Stimulated activated CD4-positive, alpha-beta T cell treated with anti-CD3 and anti-CD28 coated beads, Interleukin-2, amount 100 ng/mL, for 48 hours (primary cell): ENCODE measurements at regions not wholly inside any gene's neighbourhood (a gene's known extent, or its start where the extent isn't known, plus 50 kb on each side); places are given as distances from the start of the nearest gene placed in this dataset.

Experiments
- DNase-seq, 2 donors: peaks; one replicate each; pipeline ENCODE4 v3.0.0-alpha.2; 2020

DNA sequence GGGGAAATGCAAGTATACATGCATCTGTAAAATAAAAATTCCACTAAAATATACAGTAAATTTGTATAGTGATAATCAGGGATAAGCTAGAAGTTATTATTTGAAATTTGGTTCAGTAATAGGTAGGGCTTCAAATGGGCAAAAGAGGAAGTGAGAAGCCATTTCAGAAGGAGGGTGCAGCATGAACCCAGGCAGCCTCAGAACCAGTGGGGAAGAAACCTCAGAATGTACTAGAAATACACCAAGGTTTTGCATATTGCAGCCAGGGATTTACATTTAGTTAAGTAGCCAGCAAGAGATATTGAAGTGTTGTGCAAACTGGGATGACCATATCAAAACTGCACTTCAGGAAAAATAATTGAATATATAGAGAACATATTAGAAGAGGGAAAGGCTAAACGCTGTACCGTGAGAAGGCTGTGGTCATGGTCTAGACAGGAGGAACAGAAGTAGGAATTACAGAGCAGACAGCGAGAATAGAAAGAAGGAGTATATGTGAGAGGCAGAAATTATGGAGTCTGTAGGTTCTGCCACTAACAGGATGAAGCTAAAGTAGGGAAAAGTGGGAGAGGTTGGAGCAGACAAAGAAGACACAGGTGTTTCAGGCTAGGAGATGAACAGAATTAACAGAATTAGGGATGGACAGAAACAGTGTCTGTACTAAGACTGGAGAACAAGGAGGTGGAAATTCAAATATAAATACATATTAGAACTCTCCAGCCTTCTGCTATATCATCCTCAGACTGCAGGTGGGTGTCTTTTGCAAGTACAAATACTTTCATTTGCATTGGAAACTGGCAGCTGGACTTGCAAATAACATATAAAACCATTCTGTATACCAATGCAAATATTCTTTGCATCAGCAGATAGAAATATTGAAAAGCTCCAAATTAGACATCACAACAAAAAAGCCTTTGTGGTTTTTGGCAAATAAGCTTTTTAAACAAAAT is 335.6 kb downstream of the ZNF608 start:
- no peak for DNase-seq

DNA sequence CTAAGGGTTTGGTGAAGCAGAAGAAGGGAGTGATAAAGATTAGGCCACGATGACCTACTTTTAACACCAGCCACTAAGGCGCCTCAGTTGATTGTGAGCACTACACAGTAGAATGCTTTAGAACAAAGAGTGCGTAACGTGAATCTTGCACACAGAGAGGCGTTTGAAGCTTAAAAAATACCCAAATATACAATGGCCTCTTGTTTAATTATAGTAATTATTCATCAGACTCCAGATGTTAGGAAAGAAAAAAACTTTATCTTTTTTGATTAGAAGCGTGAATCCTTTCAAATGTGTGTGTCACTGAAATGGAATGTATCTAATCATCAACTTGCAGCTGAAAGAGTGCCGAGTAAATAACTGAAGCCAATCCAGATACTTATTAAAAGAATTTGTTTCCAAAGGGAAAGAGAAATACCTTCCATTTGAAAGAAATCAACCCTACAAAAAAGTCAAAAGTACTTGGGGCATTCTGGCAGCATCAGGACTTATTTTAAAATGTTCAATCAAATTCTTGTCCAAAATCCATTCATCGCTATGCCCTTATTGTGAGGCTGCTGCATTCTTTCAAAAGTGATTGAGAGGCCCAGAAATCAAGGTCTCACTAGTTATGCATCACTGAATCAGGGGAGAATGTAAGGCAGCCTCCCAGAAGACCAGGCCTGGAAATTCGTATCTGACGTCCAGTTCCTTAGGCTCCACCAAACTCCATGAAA is 337.5 kb downstream of the ZNF608 start:
- DNase-seq, result no peak

DNA sequence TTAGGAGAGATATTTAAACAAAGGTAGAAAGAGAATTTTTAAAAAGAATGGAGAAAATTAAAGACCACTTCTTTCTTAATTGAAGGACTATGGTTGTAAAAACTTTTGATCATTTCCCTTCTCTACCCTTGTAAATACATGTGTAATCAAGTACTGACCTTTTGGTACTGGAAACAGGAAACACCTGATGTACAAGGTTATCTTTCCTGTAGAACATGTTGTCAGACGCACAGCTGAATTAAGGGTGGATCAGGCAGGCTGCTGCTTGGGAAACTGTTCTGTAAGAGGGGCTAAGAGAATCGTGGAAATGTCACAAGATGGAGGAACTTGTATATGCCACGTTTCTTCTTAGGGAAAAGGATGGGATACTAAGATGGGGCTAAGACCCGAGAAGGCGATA is 341.6 kb downstream of the ZNF608 start:
- no peak for DNase-seq

- DNase-seq, result no peak
These were observed 343.2 kb downstream of the ZNF608 start for GRCh38 chr5:124403281-124403680.

GRCh38 chr5:124402144-124402581 is 344.3 kb downstream of the ZNF608 start:
- DNase-seq, result no peak

DNA sequence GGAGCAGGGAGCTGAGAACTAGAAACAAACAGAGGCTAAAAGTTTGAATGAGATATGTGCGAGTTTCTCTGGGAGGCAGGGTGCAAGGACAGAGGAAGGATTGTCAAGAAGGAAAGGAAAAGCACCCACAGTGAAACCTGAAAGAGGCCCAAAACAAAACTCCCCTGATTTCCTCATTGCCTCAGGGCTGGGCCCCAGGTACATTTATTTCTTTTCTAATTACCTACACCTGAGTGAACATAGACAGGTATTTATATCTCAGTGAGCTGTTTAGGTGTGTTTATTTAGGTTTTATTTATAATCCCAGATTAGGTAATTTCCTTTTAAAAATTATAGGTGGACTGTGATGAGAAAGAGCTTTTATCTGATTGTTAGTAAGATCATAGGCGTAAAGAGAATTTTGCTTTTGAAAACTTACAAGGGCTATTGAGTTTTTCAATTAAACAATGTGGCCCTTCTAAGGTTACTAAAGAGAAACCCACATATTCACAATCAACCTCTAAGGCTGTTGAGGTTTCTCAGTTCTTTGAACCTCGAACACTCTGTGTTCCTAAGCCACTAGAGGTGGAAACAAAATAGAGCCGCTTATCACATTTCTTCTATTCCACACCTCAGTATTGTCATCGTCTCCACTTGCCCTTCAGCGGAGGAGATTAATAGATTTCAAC is 344.8 kb downstream of the ZNF608 start:
- no peak for DNase-seq

GRCh38 chr5:124399426-124399961 is 346.9 kb downstream of the ZNF608 start:
- DNase-seq, result no peak

GRCh38 chr5:124398460-124398859 is 348.0 kb downstream of the ZNF608 start:
- no peak for DNase-seq

DNA sequence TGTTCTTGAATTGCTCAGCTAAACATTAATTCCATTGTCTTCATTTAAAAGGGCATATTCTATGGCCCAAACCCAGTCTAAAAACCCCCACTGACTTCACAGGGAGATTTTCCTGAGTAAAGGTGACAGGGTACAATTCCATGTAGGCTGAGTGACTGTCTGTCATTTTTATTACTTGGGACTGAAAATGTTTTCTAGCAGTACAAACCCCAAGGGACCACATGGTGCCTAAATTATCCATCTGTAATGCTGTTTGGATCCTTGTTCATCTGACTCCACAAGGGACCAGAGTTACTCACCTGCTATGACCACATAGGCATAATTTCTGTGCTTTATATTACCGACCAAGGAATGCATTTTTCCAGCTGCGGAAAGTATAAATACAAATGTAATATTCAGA is 349.1 kb downstream of the ZNF608 start:
- no peak for DNase-seq

- DNase-seq, result no peak
These were observed 350.5 kb downstream of the ZNF608 start for GRCh38 chr5:124395926-124396325.

- no peak for DNase-seq
These were observed 351.2 kb downstream of the ZNF608 start for GRCh38 chr5:124395287-124395686.

DNA sequence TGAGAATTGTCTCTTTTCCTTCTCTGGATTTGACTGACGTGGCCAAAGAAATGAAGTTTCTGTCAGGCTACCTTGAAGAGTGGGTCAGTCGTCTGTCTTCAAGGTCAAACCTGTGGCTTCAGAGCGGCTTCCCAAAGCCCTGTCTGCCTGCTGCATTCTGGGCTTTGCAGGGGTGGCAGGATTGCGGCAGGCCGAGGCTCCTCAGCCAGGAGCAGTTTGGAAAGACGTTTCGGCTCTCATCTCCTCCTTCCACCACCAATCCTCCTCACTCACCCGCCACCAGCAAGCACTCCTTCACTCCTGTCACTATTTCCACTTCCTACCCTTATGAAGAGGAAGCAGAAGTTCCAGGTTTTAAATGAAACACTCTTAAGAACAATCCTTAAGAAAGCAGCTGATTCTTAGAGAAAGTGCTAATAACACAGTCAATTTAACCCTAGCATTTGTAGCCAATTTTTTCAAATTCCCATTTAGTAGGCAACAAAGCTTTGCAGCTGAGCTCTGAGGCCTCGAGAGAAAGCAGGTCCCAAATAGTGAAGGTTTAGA is 351.7 kb downstream of the ZNF608 start:
- no peak for DNase-seq

DNA sequence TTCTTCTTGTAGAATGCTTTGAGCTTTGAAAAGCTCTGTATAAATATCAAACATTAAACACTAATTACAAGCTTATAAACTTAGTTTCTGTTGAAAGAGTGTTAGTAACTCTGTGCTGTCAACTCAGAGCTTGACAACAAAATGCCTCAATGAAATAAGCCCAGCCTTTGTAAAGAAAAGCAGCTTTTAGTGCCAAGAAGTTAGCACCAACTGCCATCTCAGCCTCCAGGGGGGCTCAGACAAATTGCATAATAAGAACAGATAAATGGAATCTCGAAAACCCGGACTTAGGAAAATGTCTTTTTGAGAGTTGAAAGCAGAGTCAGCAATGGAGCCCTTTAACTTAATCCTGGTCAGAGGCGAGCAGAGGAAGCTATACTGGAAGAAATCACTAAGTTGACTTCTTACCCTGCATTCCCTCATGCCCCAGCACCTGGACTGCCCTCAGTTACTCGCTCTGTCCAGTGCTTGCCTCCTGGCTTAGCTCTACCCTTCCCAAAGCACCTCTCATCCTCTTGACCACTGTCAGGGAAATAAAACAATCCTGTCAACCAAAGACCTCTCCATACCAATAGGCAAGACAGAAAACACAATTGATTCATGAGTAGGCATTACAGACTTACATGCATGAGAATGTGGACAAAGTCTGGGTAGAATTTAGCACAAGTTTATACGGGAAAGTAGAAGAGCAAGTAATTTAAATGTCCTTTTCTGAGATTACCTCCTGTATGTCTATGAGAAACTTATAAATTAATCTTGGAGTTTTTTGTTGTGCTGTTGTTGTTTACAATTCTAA is 352.7 kb downstream of the ZNF608 start:
- DNase-seq, result no peak

- no peak for DNase-seq
These were observed 362.7 kb downstream of the ZNF608 start for GRCh38 chr5:124383693-124384092.

DNA sequence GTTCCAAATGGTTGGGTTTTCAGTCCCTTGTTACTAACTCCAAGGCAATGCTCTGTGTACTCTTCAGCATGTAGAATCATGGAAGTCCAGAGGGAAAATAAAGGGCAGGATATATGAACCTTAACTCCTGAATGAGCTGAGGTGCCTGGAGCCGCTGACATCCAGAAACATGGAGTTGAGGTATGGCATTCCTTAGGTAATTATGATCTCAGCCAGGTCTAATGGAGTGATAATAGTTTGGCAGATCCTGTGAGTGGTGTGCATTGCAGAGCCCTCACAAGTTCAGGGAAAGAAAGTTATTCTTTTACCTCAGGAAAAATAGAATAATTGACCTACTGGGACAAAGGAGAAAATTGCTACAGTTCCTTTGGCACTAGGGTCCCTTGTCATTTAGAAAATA is 369.1 kb downstream of the ZNF608 start:
- no peak for DNase-seq

- DNase-seq, result no peak
These were observed 372.6 kb downstream of the ZNF608 start for GRCh38 chr5:124373883-124374282.

- no peak for DNase-seq
These were observed 374.0 kb downstream of the ZNF608 start for GRCh38 chr5:124372457-124372856.

DNA sequence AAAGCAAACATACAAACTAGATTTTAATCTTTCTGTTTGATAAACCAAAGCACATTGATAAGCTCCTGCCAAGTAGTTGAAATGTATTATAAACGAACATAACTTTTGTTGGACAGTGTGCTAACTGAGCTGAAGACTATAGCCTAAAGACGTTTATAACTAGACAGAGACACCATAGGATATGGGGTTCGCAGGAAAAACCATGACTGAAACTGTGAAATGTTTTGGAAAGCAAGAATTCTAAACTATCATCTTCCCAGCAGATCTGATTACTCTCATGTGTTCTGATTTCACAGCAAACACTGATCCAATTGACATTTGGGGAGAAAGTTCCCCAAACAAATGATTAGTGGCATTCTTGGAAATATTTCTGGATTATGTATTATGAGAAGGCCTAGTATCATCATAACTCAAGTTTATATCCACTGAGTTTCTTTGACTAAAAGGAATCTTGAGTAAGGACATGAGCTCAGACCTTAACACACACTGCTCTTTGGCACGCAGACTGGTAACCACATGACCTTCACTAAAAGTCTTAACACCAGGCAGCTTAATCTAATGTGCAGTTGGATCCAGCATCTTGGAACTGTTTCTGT is 375.2 kb downstream of the ZNF608 start:
- no peak for DNase-seq

GRCh38 chr5:124370601-124371000 is 375.8 kb downstream of the ZNF608 start:
- DNase-seq, result no peak

GRCh38 chr5:124365361-124365801 is 381.1 kb downstream of the ZNF608 start:
- DNase-seq, result no peak

GRCh38 chr5:124355928-124356327 is 390.5 kb downstream of the ZNF608 start:
- no peak for DNase-seq

DNA sequence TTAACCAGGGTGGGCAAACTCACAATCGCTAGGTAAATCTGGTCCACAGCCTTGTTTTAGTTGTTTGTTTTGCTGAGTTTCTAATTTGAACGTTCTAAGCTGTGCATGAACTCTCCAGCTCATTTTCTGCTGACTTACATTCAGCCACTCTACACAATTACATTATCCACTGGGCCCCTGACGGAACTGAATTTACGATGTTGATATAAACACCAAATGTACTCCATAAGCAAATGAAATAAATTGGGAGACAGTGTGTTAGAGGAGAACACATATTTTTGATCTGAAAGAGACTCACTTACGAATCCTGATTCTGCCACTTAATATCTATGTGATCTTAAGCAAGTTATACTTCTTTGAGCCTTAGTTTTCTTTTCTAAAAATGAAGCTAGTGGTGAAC is 393.4 kb downstream of the ZNF608 start:
- no peak for DNase-seq
